DND-41 (cell line): ENCODE measurements at regions not wholly inside any gene's neighbourhood (a gene's known extent, or its start where the extent isn't known, plus 50 kb on each side); places are given as distances from the start of the nearest gene placed in this dataset.
A peak's percentile ranks its signal among the peaks of the same experiment; 100 is the strongest.

Experiments used
- ATAC-seq: fragments of 200-7000 bp; cut with Tn5 transposase; 3 replicates; pipeline ENCODE4 v1.9.1; 2021; ENCODE audit warnings: low read depth; ENCODE audit not compliant: insufficient read depth
- DNase-seq: peaks from one replicate; pipeline ENCODE4 v3.0.0-alpha.2; 2020
- H2AFZ ChIP-seq: 2 replicates; pipeline ENCODE4 v1.6.0; 2012; ENCODE audit warnings: low read depth, low read length
- H3K27ac ChIP-seq: 2 replicates; pipeline ENCODE4 v1.5.1; 2012; ENCODE audit warnings: low read length, inconsistent platforms
- H3K27me3 ChIP-seq: fragments of 200-600 bp; sonication (generic); 2 replicates; pipeline ENCODE4 v1.6.0; 2012; ENCODE audit warnings: low read length, mild to moderate bottlenecking, inconsistent platforms; ENCODE audit not compliant: insufficient read depth, poor library complexity
- H3K36me3 ChIP-seq: 2 replicates; pipeline ENCODE4 v1.5.1; 2012; ENCODE audit warnings: low read length, inconsistent platforms; ENCODE audit not compliant: insufficient read depth
- H3K4me1 ChIP-seq: 2 replicates; pipeline ENCODE4 v1.5.1; 2012; ENCODE audit warnings: mild to moderate bottlenecking, low read length; ENCODE audit not compliant: insufficient read depth
- H3K4me2 ChIP-seq: 2 replicates; pipeline ENCODE4 v1.6.0; 2012; ENCODE audit warnings: mild to moderate bottlenecking, moderate library complexity, low read length, inconsistent platforms; ENCODE audit not compliant: insufficient read depth
- H3K4me3 ChIP-seq, 2 experiments: fragments of 200-600 bp in 1 of 2; shearing (Covaris generic) in 1 of 2; 2 replicates each; pipeline ENCODE4 v1.5.1; 2012 to 2016; ENCODE audit warnings: inconsistent platforms in 2 of 2, low read length in 2 of 2, mild to moderate bottlenecking in 2 of 2, low read depth in 1 of 2, moderate library complexity in 1 of 2
- H3K79me2 ChIP-seq: 2 replicates; pipeline ENCODE4 v1.6.0; 2012; ENCODE audit warnings: low read length, inconsistent platforms; ENCODE audit not compliant: insufficient read depth
- H3K9ac ChIP-seq: 2 replicates; pipeline ENCODE4 v1.6.0; 2012; ENCODE audit warnings: low read depth, mild to moderate bottlenecking, inconsistent platforms, low read length, moderate library complexity
- H3K9me3 ChIP-seq: 2 replicates; pipeline ENCODE4 v1.5.1; 2012; ENCODE audit warnings: low read length, moderate library complexity, mild to moderate bottlenecking, inconsistent platforms; ENCODE audit not compliant: insufficient read depth, severe bottlenecking
- H4K20me1 ChIP-seq: 2 replicates; pipeline ENCODE4 v1.6.0; 2012; ENCODE audit warnings: low read length; ENCODE audit not compliant: insufficient read depth
- EZH2 ChIP-seq: IDR thresholded peaks from 3 replicates; pipeline ENCODE4 v1.6.1; 2012; ENCODE audit warnings: borderline replicate concordance, low read depth, mild to moderate bottlenecking, moderate library complexity, low read length, inconsistent platforms; ENCODE audit not compliant: severe bottlenecking
- TF ChIP-seq, protein P1 (sequence below): IDR thresholded peaks from 2 replicates; pipeline ENCODE4 v1.5.1; 2012; ENCODE audit warnings: borderline replicate concordance, low read length, moderate library complexity, mild to moderate bottlenecking; ENCODE audit not compliant: poor library complexity, severe bottlenecking; ENCODE audit errors: extremely low read depth

DNA sequence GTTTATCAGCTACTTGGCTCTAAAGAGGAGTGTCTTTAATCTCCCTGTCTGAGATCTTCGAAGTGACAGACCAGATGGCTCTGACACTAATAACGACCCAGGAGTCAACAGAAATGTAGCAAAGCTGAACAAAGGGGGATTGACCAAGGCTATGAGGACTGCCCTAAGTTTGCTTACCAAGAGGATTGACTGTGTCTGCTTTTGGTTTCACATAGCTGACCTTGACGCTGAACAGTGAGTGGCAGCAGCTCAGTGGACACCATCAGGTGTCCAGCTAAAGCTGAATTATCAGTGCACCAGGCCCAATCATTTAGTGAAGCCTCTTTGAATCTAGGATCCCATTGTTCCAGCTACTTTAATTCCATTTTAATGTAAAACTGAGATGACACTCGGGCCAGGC lies 262.6 kb downstream of the COX7C start:
- DNase-seq = no peak

DNA sequence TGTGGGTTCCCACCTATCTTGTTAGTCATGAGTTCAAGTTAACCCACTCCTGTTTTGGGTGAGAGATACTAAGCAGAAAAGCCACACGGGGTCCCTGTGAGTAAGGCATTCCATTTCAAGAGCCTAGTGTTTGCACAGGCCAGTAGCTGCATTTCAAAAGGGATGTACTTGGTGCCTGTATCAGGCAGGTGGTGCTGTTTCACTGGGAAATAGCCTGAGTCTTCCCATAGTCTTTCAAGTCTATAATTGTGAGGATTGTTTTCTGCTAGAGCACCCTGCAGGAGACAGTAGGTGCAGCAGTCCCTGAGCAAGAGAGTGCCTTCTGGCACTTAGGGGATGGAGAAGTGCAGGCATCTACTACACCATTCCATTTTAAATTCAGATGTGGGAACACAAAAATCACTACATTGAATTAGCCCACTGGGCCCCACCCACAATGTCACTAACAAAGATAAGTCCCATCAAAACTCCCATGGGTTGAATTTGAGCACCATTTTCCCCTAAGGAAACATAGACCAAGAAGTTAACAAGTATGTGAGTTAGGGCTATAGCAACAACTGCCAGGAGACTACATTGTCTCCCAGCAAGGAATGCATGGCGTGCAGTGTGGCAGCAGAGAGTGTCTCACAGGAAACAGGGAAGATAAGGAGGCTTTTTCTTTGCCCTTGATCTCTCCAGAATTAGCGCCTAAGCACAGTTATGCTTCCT lies 263.2 kb downstream of the COX7C start:
- peak; percentile 51 for DNase-seq
- no peak for TF ChIP-seq EZH2
- TF ChIP-seq, protein P1, sequence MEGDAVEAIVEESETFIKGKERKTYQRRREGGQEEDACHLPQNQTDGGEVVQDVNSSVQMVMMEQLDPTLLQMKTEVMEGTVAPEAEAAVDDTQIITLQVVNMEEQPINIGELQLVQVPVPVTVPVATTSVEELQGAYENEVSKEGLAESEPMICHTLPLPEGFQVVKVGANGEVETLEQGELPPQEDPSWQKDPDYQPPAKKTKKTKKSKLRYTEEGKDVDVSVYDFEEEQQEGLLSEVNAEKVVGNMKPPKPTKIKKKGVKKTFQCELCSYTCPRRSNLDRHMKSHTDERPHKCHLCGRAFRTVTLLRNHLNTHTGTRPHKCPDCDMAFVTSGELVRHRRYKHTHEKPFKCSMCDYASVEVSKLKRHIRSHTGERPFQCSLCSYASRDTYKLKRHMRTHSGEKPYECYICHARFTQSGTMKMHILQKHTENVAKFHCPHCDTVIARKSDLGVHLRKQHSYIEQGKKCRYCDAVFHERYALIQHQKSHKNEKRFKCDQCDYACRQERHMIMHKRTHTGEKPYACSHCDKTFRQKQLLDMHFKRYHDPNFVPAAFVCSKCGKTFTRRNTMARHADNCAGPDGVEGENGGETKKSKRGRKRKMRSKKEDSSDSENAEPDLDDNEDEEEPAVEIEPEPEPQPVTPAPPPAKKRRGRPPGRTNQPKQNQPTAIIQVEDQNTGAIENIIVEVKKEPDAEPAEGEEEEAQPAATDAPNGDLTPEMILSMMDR = peak; percentile 75
- Histone ChIP-seq H3K4me2 (no peak overlapping the region), H3K27me3 (no peaks in the 10 kb centered on the region), H3K36me3 (no peaks in the 10 kb centered on the region), H3K79me2 (no peaks in the 10 kb centered on the region), H3K9ac (no peak overlapping the region), H3K9me3 (no peaks in the 10 kb centered on the region), H3K4me3 (no peak overlapping the region), H4K20me1 (no peaks in the 10 kb centered on the region), H2AFZ (no peak overlapping the region), H3K27ac (no peak overlapping the region), H3K4me1 (no peaks in the 10 kb centered on the region)
- ATAC-seq = peak; percentile 94

More for the DNA sequence above, 262.6 kb downstream of the COX7C start:
- Histone ChIP-seq H3K4me2 (no peak overlapping the region), H2AFZ (no peak overlapping the region), H3K27ac (no peak overlapping the region), H3K4me3 (no peak overlapping the region), H4K20me1 (no peaks in the 10 kb centered on the region), H3K9me3 (no peaks in the 10 kb centered on the region), H3K79me2 (no peaks in the 10 kb centered on the region), H3K4me1 (no peaks in the 10 kb centered on the region), H3K27me3 (no peaks in the 10 kb centered on the region), H3K9ac (no peak overlapping the region), H3K36me3 (no peaks in the 10 kb centered on the region)
- no peak for TF ChIP-seq EZH2
- TF ChIP-seq, protein P1 = no peak
- 0 out of 3 replicates have a peak, but pooled peaks have one; percentile 7 for ATAC-seq

DNA sequence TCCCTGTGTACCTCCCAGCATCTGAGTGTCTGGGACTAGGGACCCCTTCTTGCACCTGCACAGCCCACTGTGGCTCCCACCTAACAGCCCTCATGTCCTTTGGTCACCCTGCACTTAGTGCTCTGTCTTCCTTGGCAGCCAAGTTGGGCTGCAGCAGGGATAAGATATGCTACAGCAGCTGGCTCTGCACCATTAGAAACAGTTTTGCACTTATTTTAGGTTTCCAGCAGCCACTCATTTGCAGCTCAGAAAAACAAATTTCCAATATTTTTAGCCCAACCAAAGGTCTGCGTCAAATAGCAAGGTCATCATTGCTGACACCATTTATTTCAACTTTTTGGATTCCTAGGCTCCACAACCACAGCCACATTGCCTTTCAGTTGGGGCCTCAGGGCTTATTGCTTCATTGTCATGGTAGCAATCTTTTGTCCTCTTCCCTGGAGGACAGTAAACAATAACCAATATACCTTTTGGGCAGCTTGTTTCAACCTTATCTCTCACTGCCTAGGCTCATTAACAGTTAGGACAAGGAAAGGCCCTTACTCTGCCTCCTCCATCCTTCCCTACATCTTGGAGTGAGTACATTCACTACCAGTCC lies 263.9 kb downstream of the COX7C start:
- Histone ChIP-seq H3K36me3 (no peaks in the 10 kb centered on the region), H3K9me3 (no peaks in the 10 kb centered on the region), H3K9ac (no peak overlapping the region), H3K4me3 (no peak overlapping the region), H3K4me1 (no peaks in the 10 kb centered on the region), H3K4me2 (no peak overlapping the region), H3K79me2 (no peaks in the 10 kb centered on the region), H4K20me1 (no peaks in the 10 kb centered on the region), H2AFZ (no peak overlapping the region), H3K27ac (no peak overlapping the region), H3K27me3 (no peaks in the 10 kb centered on the region)
- TF ChIP-seq EZH2 = no peak
- TF ChIP-seq, protein P1 = no peak
- ATAC-seq (no peak), DNase-seq (no peak)
